ENCODE measurements at regions not wholly inside any gene's neighbourhood (a gene's known extent, or its start where the extent isn't known, plus 50 kb on each side); places are given as distances from the start of the nearest gene placed in this dataset.

- TF ChIP-seq POLR2AphosphoS5 (IDR thresholded peaks at IDR 0.05; ENCODE audit: low read depth, low read length), result no peak
- no peak for TF ChIP-seq SMC3 (IDR thresholded peaks at IDR 0.05; ENCODE audit: low read depth, low read length)
- no peak for TF ChIP-seq GATA2 (CRISPR knock-in tag; IDR thresholded peaks at IDR 0.05)
- no peak for TF ChIP-seq USF2 (IDR thresholded peaks at IDR 0.05; ENCODE audit: borderline replicate concordance, low read depth, low read length)
- TF ChIP-seq TAF1 (IDR thresholded peaks at IDR 0.05; ENCODE audit: borderline replicate concordance, low read depth, low read length), result no peak
- TF ChIP-seq FOXM1 (IDR thresholded peaks at IDR 0.05; ENCODE audit: low read depth), result no peak
- TF ChIP-seq FOSL2 (IDR thresholded peaks at IDR 0.05; ENCODE audit: borderline replicate concordance, low read depth), result no peak
- H3K9me2 ChIP-seq, result no peaks in the 10 kb centered on the region
- H3K9ac ChIP-seq, result no peak overlapping the region
- no peaks in the 10 kb centered on the region for H3K79me2 ChIP-seq (ENCODE audit: insufficient read depth)
- no peaks in the 10 kb centered on the region for H3K4me1 ChIP-seq (ENCODE audit: control insufficient read depth in 1 of 2, insufficient read depth in 2 of 2, low read depth in 1 of 2, low read length in 1 of 2)
- no peaks in the 10 kb centered on the region for H3K36me3 ChIP-seq (replicated peaks in 1 of 2; ENCODE audit: control insufficient read depth in 1 of 2, insufficient read depth in 2 of 2, low read length in 1 of 2)
- H3K9me3 ChIP-seq, result no peaks in the 10 kb centered on the region
- H2AFZ ChIP-seq (ENCODE audit: low read depth), result no peak overlapping the region
- no peak for DNase-seq
- POLR2A ChIA-PET, result no interaction called here
- H3K4me2 ChIP-seq, result no peak overlapping the region
- H3K27ac ChIP-seq (ENCODE audit: low read depth in 2 of 2, low read length in 1 of 2), result no peak overlapping the region
- no peak overlapping the region for H3K4me3 ChIP-seq (ENCODE audit: low read depth in 2 of 2, low read length in 1 of 2)
- no peaks in the 10 kb centered on the region for H3F3A ChIP-seq (replicated peaks; ENCODE audit: insufficient read depth)
- no peaks in the 10 kb centered on the region for H4K20me1 ChIP-seq (ENCODE audit: insufficient read depth)
- CTCF ChIA-PET, result no interaction called here
- H3K27me3 ChIP-seq (ENCODE audit: insufficient read depth), result no peaks in the 10 kb centered on the region
Observed at GRCh38 chr5:28788954-28789353, 1750.6 kb upstream of the CDH9 start.

- Histone ChIP-seq H3K36me3 (replicated peaks in 1 of 2; ENCODE audit: control insufficient read depth in 1 of 2, insufficient read depth in 2 of 2, low read length in 1 of 2) (no peaks in the 10 kb centered on the region), H3K9me2 (no peaks in the 10 kb centered on the region), H3K9me3 (no peaks in the 10 kb centered on the region), H3K9ac (no peak overlapping the region), H3K27ac (ENCODE audit: low read depth in 2 of 2, low read length in 1 of 2) (no peak overlapping the region), H3K4me1 (ENCODE audit: control insufficient read depth in 1 of 2, insufficient read depth in 2 of 2, low read depth in 1 of 2, low read length in 1 of 2) (no peaks in the 10 kb centered on the region), H3K4me2 (no peak overlapping the region), H3K27me3 (ENCODE audit: insufficient read depth) (no peaks in the 10 kb centered on the region), H3F3A (replicated peaks; ENCODE audit: insufficient read depth) (no peaks in the 10 kb centered on the region), H4K20me1 (ENCODE audit: insufficient read depth) (no peaks in the 10 kb centered on the region), H3K79me2 (ENCODE audit: insufficient read depth) (no peaks in the 10 kb centered on the region), H3K4me3 (ENCODE audit: low read depth in 2 of 2, low read length in 1 of 2) (no peak overlapping the region), H2AFZ (ENCODE audit: low read depth) (no peak overlapping the region)
- no peak for DNase-seq
- no peak for TF ChIP-seq FOXM1 (IDR thresholded peaks at IDR 0.05; ENCODE audit: low read depth)
- 8% methylated on average over 1 of the region's 1 CpG for WGBS (ENCODE audit: low lambda C conversion rate)
- ChIA-PET POLR2A (no interaction called here), CTCF (interaction anchor here (1.4 kb wide), 1 partner anchor 13 kb away, joined by 6 read pairs; no protein-coding TSS in a partner anchor)
Observed at GRCh38 chr5:28780083-28780692, 1741.8 kb upstream of the CDH9 start.

- Histone ChIP-seq H4K20me1 (ENCODE audit: insufficient read depth) (no peaks in the 10 kb centered on the region), H3K9me3 (no peaks in the 10 kb centered on the region), H3K27ac (ENCODE audit: low read depth in 2 of 2, low read length in 1 of 2) (no peak overlapping the region), H2AFZ (ENCODE audit: low read depth) (no peak overlapping the region), H3K9ac (no peak overlapping the region), H3K4me3 (ENCODE audit: low read depth in 2 of 2, low read length in 1 of 2) (no peak overlapping the region), H3F3A (replicated peaks; ENCODE audit: insufficient read depth) (no peaks in the 10 kb centered on the region), H3K9me2 (no peaks in the 10 kb centered on the region), H3K79me2 (ENCODE audit: insufficient read depth) (no peaks in the 10 kb centered on the region), H3K36me3 (replicated peaks in 1 of 2; ENCODE audit: control insufficient read depth in 1 of 2, insufficient read depth in 2 of 2, low read length in 1 of 2) (no peaks in the 10 kb centered on the region), H3K4me2 (no peak overlapping the region), H3K27me3 (ENCODE audit: insufficient read depth) (no peaks in the 10 kb centered on the region), H3K4me1 (ENCODE audit: control insufficient read depth in 1 of 2, insufficient read depth in 2 of 2, low read depth in 1 of 2, low read length in 1 of 2) (no peaks in the 10 kb centered on the region)
- no peak for TF ChIP-seq MEF2A (IDR thresholded peaks at IDR 0.05; ENCODE audit: borderline replicate concordance, low read depth)
- TF ChIP-seq CTCF (IDR thresholded peaks at IDR 0.05), result peak; percentile 27
- TF ChIP-seq RAD21 (IDR thresholded peaks at IDR 0.05; ENCODE audit: low read length), result peak; percentile 36
- TF ChIP-seq FOSL2 (IDR thresholded peaks at IDR 0.05; ENCODE audit: borderline replicate concordance, low read depth), result no peak
- TF ChIP-seq FOXM1 (IDR thresholded peaks at IDR 0.05; ENCODE audit: low read depth), result no peak
- TF ChIP-seq RCOR1 (IDR thresholded peaks at IDR 0.05; ENCODE audit: low read length), result no peak
- no peak for TF ChIP-seq USF1 (IDR thresholded peaks at IDR 0.05; ENCODE audit: borderline replicate concordance, low read depth)
- TF ChIP-seq CHD2 (IDR thresholded peaks at IDR 0.05; ENCODE audit: low read length, partially characterized antibody), result no peak
- TF ChIP-seq IRF3 (IDR thresholded peaks at IDR 0.05; ENCODE audit: low read depth, low read length), result no peak
- ChIA-PET POLR2A (no interaction called here), CTCF (no interaction called here)
- no peak for DNase-seq
Observed at GRCh38 chr5:28779161-28779754, 1740.9 kb upstream of the CDH9 start.

Measured in SK-N-SH (cell line).